ENCODE measurements at regions not wholly inside any gene's neighbourhood (a gene's known extent, or its start where the extent isn't known, plus 50 kb on each side); places are given as distances from the start of the nearest gene placed in this dataset.

- POLR2A ChIA-PET, result no interaction called here
- CTCF ChIA-PET, result no interaction called here
These were observed 119.2 kb downstream of the ETAA1 start for GRCh38 chr2:67516362-67516761.

GRCh38 chr2:67516899-67517530 is 119.9 kb downstream of the ETAA1 start:
- POLR2A ChIA-PET, result no interaction called here
- CTCF ChIA-PET, result no interaction called here

GRCh38 chr2:67522148-67522547 is 125.0 kb downstream of the ETAA1 start:
- CTCF ChIA-PET, result no interaction called here
- POLR2A ChIA-PET, result no interaction called here

- CTCF ChIA-PET, result no interaction called here
These were observed 127.1 kb downstream of the ETAA1 start for GRCh38 chr2:67524213-67524612.

GRCh38 chr2:67524777-67525176 is 127.6 kb downstream of the ETAA1 start:
- ChIA-PET POLR2A (no interaction called here), CTCF (no interaction called here)

More at GRCh38 chr2:67524213-67524612, 127.1 kb downstream of the ETAA1 start:
- POLR2A ChIA-PET, result no interaction called here

GRCh38 chr2:67526283-67526682 is 129.2 kb downstream of the ETAA1 start:
- POLR2A ChIA-PET, result no interaction called here
- CTCF ChIA-PET, result no interaction called here

- CTCF ChIA-PET, result no interaction called here
- POLR2A ChIA-PET, result no interaction called here
These were observed 131.2 kb downstream of the ETAA1 start for GRCh38 chr2:67528320-67528719.

- CTCF ChIA-PET, result no interaction called here
- POLR2A ChIA-PET, result no interaction called here
These were observed 135.3 kb downstream of the ETAA1 start for GRCh38 chr2:67532387-67532786.

- CTCF ChIA-PET, result no interaction called here
- POLR2A ChIA-PET, result no interaction called here
These were observed 137.6 kb downstream of the ETAA1 start for GRCh38 chr2:67534745-67535144.

- POLR2A ChIA-PET, result no interaction called here
- CTCF ChIA-PET, result no interaction called here
These were observed 143.8 kb downstream of the ETAA1 start for GRCh38 chr2:67540962-67541361.

- ChIA-PET CTCF (interaction anchor here (0.6 kb wide), 1 partner anchor 13 kb away, joined by 3 read pairs; no protein-coding TSS in a partner anchor), POLR2A (no interaction called here)
These were observed 147.2 kb downstream of the ETAA1 start for GRCh38 chr2:67544286-67544685.

- ChIA-PET CTCF (no interaction called here), POLR2A (no interaction called here)
These were observed 151.4 kb downstream of the ETAA1 start for GRCh38 chr2:67548317-67549201.

- ChIA-PET POLR2A (no interaction called here), CTCF (no interaction called here)
These were observed 162.0 kb downstream of the ETAA1 start for GRCh38 chr2:67559156-67559555.

GRCh38 chr2:67560771-67561456 is 163.8 kb downstream of the ETAA1 start:
- POLR2A ChIA-PET, result no interaction called here
- CTCF ChIA-PET, result no interaction called here

- CTCF ChIA-PET, result no interaction called here
These were observed 164.4 kb downstream of the ETAA1 start for GRCh38 chr2:67561457-67561965.

GRCh38 chr2:67564076-67564475 is 166.9 kb downstream of the ETAA1 start:
- CTCF ChIA-PET, result no interaction called here
- POLR2A ChIA-PET, result no interaction called here

More at GRCh38 chr2:67561457-67561965, 164.4 kb downstream of the ETAA1 start:
- POLR2A ChIA-PET, result no interaction called here

- POLR2A ChIA-PET, result no interaction called here
These were observed 167.5 kb downstream of the ETAA1 start for GRCh38 chr2:67564626-67565025.

GRCh38 chr2:67565262-67565661 is 168.1 kb downstream of the ETAA1 start:
- CTCF ChIA-PET, result no interaction called here
- POLR2A ChIA-PET, result no interaction called here

More at GRCh38 chr2:67564626-67565025, 167.5 kb downstream of the ETAA1 start:
- CTCF ChIA-PET, result no interaction called here

GRCh38 chr2:67565761-67566160 is 168.6 kb downstream of the ETAA1 start:
- CTCF ChIA-PET, result no interaction called here
- POLR2A ChIA-PET, result no interaction called here

- ChIA-PET POLR2A (no interaction called here), CTCF (no interaction called here)
These were observed 169.2 kb downstream of the ETAA1 start for GRCh38 chr2:67566285-67566684.
